GM06990 (cell line): ENCODE measurements at regions not wholly inside any gene's neighbourhood (a gene's known extent, or its start where the extent isn't known, plus 50 kb on each side); places are given as distances from the start of the nearest gene placed in this dataset.

Experiments used
- DNase-seq: peaks from one replicate; pipeline ENCODE4 v3.0.0-alpha.2; 2011; ENCODE audit not compliant: insufficient read length; ENCODE audit errors: extremely low read depth
- H3K27me3 ChIP-seq: replicated peaks from 2 replicates; pipeline ENCODE4 v1.6.0; 2011; ENCODE audit warnings: low read length; ENCODE audit not compliant: control insufficient read depth, insufficient read depth
- H3K36me3 ChIP-seq: 2 replicates; pipeline ENCODE4 v1.5.1; 2011; ENCODE audit warnings: low read length; ENCODE audit not compliant: control insufficient read depth, insufficient read depth
- H3K4me3 ChIP-seq: replicated peaks from 2 replicates; pipeline ENCODE4 v1.5.1; 2011; ENCODE audit warnings: low read depth, mild to moderate bottlenecking, control low read depth, low read length
- TF ChIP-seq, protein P1 (sequence below): IDR thresholded peaks from 2 replicates; pipeline ENCODE4 v1.5.1; 2011; ENCODE audit warnings: low read length, control low read depth, mild to moderate bottlenecking, inconsistent platforms; ENCODE audit not compliant: insufficient read depth, poor library complexity, severe bottlenecking

DNA sequence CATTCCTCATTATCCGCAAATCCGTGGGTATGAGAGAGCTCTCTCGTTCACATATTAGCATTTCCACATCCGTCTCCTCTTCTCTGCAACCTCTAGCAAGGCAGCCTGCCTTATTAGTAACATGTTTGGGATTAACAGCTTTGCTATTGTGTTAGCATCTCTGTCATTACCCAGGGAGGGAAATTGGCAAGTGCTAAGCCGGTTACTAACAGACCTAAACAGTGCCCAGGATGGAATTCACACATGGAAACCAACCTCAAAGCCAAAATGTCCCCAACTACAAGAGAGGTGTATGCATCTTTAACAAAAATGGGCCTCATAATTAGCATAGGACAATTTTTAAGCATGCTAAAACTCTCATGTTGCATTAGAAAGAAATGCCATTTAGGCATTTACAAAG, 309.0 kb upstream of the MEIS1 start:
- TF ChIP-seq, protein P1, sequence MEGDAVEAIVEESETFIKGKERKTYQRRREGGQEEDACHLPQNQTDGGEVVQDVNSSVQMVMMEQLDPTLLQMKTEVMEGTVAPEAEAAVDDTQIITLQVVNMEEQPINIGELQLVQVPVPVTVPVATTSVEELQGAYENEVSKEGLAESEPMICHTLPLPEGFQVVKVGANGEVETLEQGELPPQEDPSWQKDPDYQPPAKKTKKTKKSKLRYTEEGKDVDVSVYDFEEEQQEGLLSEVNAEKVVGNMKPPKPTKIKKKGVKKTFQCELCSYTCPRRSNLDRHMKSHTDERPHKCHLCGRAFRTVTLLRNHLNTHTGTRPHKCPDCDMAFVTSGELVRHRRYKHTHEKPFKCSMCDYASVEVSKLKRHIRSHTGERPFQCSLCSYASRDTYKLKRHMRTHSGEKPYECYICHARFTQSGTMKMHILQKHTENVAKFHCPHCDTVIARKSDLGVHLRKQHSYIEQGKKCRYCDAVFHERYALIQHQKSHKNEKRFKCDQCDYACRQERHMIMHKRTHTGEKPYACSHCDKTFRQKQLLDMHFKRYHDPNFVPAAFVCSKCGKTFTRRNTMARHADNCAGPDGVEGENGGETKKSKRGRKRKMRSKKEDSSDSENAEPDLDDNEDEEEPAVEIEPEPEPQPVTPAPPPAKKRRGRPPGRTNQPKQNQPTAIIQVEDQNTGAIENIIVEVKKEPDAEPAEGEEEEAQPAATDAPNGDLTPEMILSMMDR: no peak
- no peak for DNase-seq
- Histone ChIP-seq H3K27me3 (no peaks in the 10 kb centered on the region), H3K36me3 (no peaks in the 10 kb centered on the region), H3K4me3 (no peak overlapping the region)

DNA sequence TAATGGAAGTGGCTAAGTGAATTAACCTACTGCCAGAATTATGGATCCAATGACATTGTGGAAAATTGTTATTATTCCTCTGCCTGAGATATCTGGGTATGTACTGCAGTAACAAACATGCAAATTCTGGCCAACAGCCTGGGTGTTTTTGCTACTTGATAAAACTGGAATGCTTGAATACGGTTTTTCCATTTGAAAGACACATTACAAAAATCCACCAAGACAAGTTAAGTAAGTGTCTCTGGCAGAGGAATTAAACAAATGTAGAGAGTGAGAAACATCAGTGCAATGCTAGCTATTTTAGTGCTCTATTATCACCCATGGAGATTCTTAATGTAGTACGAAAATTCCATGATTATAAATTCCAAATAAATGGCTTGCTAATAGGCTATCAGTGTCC, 312.4 kb upstream of the MEIS1 start:
- no peaks in the 10 kb centered on the region for H3K27me3 ChIP-seq
- TF ChIP-seq, protein P1: no peak
- H3K36me3 ChIP-seq: no peaks in the 10 kb centered on the region
- no peak overlapping the region for H3K4me3 ChIP-seq
- no peak for DNase-seq

DNA sequence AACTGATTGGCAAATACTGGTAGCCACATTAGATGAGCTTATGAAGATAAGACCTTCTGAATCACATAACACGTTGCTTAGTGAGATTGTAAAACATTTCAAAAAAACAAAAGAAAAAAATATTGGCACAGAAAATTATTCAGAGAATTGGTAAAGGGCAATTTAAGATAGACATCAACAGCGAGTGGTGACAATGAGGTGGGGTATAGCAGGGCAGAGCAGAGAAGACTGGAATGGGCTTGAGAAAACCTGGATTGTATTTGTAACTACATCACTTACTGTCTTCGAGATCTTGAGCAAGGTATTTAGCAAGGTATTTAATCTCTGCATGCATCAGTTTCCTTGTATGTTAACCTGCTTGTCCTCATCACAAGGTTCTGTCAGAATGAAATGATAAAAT, 313.0 kb upstream of the MEIS1 start:
- Histone ChIP-seq H3K36me3 (no peaks in the 10 kb centered on the region), H3K4me3 (no peak overlapping the region), H3K27me3 (no peaks in the 10 kb centered on the region)
- no peak for DNase-seq
- TF ChIP-seq, protein P1: no peak

DNA sequence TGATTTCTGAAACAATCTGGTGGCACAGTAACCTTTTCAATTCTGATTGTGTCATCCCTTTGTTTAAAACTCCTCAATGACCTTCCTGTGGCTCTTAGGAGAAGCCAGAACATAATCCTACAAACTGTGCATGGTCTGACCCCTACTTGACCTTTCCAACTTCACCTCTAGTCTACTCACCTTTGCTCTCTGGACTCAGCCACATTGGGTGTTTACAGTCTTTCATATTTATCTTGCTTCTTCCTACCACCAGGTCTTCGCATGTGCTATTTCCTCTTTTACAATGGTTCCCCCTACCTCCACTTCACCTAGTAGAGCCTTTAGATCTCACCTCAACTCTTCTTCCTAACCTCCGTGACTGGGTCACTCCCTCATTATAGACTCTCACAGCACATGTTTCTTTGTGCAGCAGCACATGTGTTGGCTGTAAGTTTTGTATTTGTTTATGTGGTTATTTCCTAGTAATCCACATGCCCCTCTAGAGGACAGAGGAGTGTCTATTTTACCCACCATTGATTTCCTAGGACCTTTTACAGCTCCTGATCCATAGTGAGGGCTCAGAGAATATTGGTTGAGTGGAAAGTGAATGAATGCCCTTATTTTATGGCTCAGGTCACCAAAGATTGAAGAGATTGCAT, 320.8 kb upstream of the MEIS1 start:
- H3K36me3 ChIP-seq: no peaks in the 10 kb centered on the region
- TF ChIP-seq, protein P1: no peak
- no peaks in the 10 kb centered on the region for H3K27me3 ChIP-seq
- H3K4me3 ChIP-seq: no peak overlapping the region
- DNase-seq: no peak

DNA sequence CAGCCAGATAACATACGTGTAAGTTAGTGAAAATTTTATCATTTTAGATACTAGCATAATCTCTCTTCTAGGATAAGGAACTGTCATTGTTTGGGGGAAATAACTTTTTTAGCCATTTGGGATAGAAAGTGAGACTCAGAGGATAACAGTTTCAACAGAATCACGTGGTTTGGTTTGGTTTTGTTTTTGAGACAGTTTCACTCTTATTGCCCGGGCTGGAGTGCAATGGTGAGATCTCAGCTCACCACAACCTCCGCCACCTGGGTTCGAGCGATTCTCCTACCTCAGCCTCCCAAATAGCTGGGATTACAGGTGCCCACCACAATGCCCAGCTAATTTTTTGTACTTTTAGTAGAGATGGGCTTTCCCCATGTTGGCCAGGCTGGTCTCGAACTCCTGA, 323.2 kb upstream of the MEIS1 start:
- no peak for DNase-seq
- TF ChIP-seq, protein P1: no peak
- no peaks in the 10 kb centered on the region for H3K27me3 ChIP-seq
- H3K36me3 ChIP-seq: no peaks in the 10 kb centered on the region
- no peak overlapping the region for H3K4me3 ChIP-seq

DNA sequence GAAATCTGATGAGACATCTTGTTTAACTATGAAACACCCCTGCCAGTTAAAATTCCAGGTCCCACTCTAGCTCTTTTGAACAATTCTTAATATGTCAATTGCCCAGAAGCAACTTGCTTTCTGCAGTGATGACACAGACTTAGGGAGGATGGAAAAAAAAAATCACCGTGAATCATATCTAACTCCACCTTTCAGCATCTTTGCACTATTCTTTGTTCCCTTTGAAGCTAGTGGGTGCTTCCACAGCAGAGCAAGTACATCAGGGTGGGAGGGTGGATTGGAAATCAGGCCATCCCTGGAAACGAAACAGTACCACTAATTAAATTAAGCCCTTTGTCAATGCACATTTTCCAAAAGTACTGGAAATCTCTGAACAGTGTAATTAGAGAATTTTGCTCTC, 324.3 kb upstream of the MEIS1 start:
- Histone ChIP-seq H3K4me3 (no peak overlapping the region), H3K27me3 (no peaks in the 10 kb centered on the region), H3K36me3 (no peaks in the 10 kb centered on the region)
- TF ChIP-seq, protein P1: no peak
- no peak for DNase-seq
